ENCODE measurements at regions not wholly inside any gene's neighbourhood (a gene's known extent, or its start where the extent isn't known, plus 50 kb on each side); places are given as distances from the start of the nearest gene placed in this dataset.
A peak's percentile ranks its signal among the peaks of the same experiment; 100 is the strongest.

- no peak for TF ChIP-seq CTCF (IDR thresholded peaks at IDR 0.05; ENCODE audit: control insufficient read depth, insufficient read depth, low read depth, low read length, missing control alignments)
- H3K4me3 ChIP-seq (ENCODE audit: control insufficient read depth, low read depth, low read length): no peak overlapping the region
- no peak for DNase-seq (ENCODE audit: low read depth)
These were observed 419.3 kb upstream of the SLIT2 start for GRCh38 chr4:19832411-19832810.

GRCh38 chr4:19831644-19832285, 419.9 kb upstream of the SLIT2 start:
- TF ChIP-seq CTCF (IDR thresholded peaks at IDR 0.05; ENCODE audit: control insufficient read depth, insufficient read depth, low read depth, low read length, missing control alignments): no peak
- no peak overlapping the region for H3K4me3 ChIP-seq (ENCODE audit: control insufficient read depth, low read depth, low read length)
- DNase-seq (ENCODE audit: low read depth): no peak

GRCh38 chr4:19829101-19829500, 422.6 kb upstream of the SLIT2 start:
- H3K4me3 ChIP-seq (ENCODE audit: control insufficient read depth, low read depth, low read length): no peak overlapping the region
- no peak for DNase-seq (ENCODE audit: low read depth)
- TF ChIP-seq CTCF (IDR thresholded peaks at IDR 0.05; ENCODE audit: control insufficient read depth, insufficient read depth, low read depth, low read length, missing control alignments): no peak

- no peak for DNase-seq (ENCODE audit: low read depth)
- TF ChIP-seq CTCF (IDR thresholded peaks at IDR 0.05; ENCODE audit: control insufficient read depth, insufficient read depth, low read depth, low read length, missing control alignments): no peak
- H3K4me3 ChIP-seq (ENCODE audit: control insufficient read depth, low read depth, low read length): no peak overlapping the region
These were observed 427.9 kb upstream of the SLIT2 start for GRCh38 chr4:19823781-19824180.

- H3K4me3 ChIP-seq (ENCODE audit: control insufficient read depth, low read depth, low read length): no peak overlapping the region
- no peak for DNase-seq (ENCODE audit: low read depth)
- TF ChIP-seq CTCF (IDR thresholded peaks at IDR 0.05; ENCODE audit: control insufficient read depth, insufficient read depth, low read depth, low read length, missing control alignments): no peak
These were observed 432.0 kb upstream of the SLIT2 start for GRCh38 chr4:19819737-19820136.

GRCh38 chr4:19809989-19810388, 441.7 kb upstream of the SLIT2 start:
- no peak for DNase-seq (ENCODE audit: low read depth)
- no peak for TF ChIP-seq CTCF (IDR thresholded peaks at IDR 0.05; ENCODE audit: control insufficient read depth, insufficient read depth, low read depth, low read length, missing control alignments)

GRCh38 chr4:19807505-19807904, 444.2 kb upstream of the SLIT2 start:
- TF ChIP-seq CTCF (IDR thresholded peaks at IDR 0.05; ENCODE audit: control insufficient read depth, insufficient read depth, low read depth, low read length, missing control alignments): no peak
- DNase-seq (ENCODE audit: low read depth): peak; percentile 50
- H3K4me3 ChIP-seq (ENCODE audit: control insufficient read depth, low read depth, low read length): no peak overlapping the region

More at GRCh38 chr4:19809989-19810388, 441.7 kb upstream of the SLIT2 start:
- H3K4me3 ChIP-seq (ENCODE audit: control insufficient read depth, low read depth, low read length): no peak overlapping the region
